HL-60 (cell line): ENCODE measurements at regions not wholly inside any gene's neighbourhood (a gene's known extent, or its start where the extent isn't known, plus 50 kb on each side); places are given as distances from the start of the nearest gene placed in this dataset.

Source experiments
- DNase-seq, 2 experiments: peaks; one replicate each; pipeline ENCODE4 v3.0.0-alpha.2; 2010 to 2020; ENCODE audit warnings: low read depth in 1 of 2, low spot score in 1 of 2
- H3K27ac ChIP-seq: fragments of 250-450 bp; sonication (Bioruptor Pico); replicated peaks from 2 replicates; pipeline ENCODE4 v1.5.1; 2020; ENCODE audit warnings: mild to moderate bottlenecking, moderate library complexity
- H3K27me3 ChIP-seq: fragments of 250-450 bp; sonication (Bioruptor Pico); 2 replicates; pipeline ENCODE4 v1.5.1; 2021; ENCODE audit warnings: mild to moderate bottlenecking, moderate library complexity; ENCODE audit not compliant: insufficient read depth, poor library complexity, severe bottlenecking
- H3K4me3 ChIP-seq: replicated peaks from 2 replicates; pipeline ENCODE4 v1.5.1; 2011; ENCODE audit warnings: mild to moderate bottlenecking, control low read depth, low read length; ENCODE audit not compliant: insufficient read depth
- GABPA ChIP-seq: IDR thresholded peaks from 2 replicates; pipeline ENCODE4 v1.6.1; 2012; ENCODE audit warnings: low read depth
- POLR2AphosphoS5 ChIP-seq: IDR thresholded peaks from 2 replicates; pipeline ENCODE4 v1.6.1; 2012; ENCODE audit warnings: low read depth
- SPI1 ChIP-seq: IDR thresholded peaks from 2 replicates; pipeline ENCODE4 v1.6.1; 2012; ENCODE audit warnings: low read depth, mild to moderate bottlenecking, borderline replicate concordance
- TF ChIP-seq, protein P1 (sequence below): IDR thresholded peaks from one replicate; pipeline ENCODE4 v1.5.1; 2011; ENCODE audit warnings: low read length, control low read depth, inconsistent platforms; ENCODE audit not compliant: insufficient read depth
- TF ChIP-seq, protein P2 (sequence below): IDR thresholded peaks from 2 replicates; pipeline ENCODE4 v1.6.1; 2012; ENCODE audit warnings: low read depth; ENCODE audit not compliant: insufficient replicate concordance

DNA sequence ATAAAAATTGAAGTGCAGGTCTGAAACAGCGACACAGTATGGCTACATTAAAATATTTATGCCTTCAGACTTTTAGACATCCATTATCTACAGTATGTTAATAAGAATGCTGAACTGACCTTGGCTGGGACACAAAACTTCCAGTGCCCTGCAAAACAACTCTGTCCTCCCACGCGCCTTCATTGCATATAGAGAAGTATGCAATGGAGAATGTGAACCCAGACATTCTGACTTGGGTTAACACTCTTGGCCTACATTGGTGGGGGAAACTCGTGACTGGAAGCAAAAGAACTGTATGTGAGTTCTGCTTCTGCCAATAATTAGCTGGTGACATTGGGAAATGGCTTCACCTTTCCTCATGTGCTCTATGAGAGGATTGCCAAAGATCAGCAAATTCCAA lies 110.5 kb upstream of the SLC24A5 start:
- no peak for DNase-seq
- Histone ChIP-seq H3K27ac (no peak overlapping the region), H3K27me3 (no peaks in the 10 kb centered on the region), H3K4me3 (no peak overlapping the region)
- TF ChIP-seq, protein P1, sequence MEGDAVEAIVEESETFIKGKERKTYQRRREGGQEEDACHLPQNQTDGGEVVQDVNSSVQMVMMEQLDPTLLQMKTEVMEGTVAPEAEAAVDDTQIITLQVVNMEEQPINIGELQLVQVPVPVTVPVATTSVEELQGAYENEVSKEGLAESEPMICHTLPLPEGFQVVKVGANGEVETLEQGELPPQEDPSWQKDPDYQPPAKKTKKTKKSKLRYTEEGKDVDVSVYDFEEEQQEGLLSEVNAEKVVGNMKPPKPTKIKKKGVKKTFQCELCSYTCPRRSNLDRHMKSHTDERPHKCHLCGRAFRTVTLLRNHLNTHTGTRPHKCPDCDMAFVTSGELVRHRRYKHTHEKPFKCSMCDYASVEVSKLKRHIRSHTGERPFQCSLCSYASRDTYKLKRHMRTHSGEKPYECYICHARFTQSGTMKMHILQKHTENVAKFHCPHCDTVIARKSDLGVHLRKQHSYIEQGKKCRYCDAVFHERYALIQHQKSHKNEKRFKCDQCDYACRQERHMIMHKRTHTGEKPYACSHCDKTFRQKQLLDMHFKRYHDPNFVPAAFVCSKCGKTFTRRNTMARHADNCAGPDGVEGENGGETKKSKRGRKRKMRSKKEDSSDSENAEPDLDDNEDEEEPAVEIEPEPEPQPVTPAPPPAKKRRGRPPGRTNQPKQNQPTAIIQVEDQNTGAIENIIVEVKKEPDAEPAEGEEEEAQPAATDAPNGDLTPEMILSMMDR, result no peak
- TF ChIP-seq SPI1, result no peak
- TF ChIP-seq, protein P2, sequence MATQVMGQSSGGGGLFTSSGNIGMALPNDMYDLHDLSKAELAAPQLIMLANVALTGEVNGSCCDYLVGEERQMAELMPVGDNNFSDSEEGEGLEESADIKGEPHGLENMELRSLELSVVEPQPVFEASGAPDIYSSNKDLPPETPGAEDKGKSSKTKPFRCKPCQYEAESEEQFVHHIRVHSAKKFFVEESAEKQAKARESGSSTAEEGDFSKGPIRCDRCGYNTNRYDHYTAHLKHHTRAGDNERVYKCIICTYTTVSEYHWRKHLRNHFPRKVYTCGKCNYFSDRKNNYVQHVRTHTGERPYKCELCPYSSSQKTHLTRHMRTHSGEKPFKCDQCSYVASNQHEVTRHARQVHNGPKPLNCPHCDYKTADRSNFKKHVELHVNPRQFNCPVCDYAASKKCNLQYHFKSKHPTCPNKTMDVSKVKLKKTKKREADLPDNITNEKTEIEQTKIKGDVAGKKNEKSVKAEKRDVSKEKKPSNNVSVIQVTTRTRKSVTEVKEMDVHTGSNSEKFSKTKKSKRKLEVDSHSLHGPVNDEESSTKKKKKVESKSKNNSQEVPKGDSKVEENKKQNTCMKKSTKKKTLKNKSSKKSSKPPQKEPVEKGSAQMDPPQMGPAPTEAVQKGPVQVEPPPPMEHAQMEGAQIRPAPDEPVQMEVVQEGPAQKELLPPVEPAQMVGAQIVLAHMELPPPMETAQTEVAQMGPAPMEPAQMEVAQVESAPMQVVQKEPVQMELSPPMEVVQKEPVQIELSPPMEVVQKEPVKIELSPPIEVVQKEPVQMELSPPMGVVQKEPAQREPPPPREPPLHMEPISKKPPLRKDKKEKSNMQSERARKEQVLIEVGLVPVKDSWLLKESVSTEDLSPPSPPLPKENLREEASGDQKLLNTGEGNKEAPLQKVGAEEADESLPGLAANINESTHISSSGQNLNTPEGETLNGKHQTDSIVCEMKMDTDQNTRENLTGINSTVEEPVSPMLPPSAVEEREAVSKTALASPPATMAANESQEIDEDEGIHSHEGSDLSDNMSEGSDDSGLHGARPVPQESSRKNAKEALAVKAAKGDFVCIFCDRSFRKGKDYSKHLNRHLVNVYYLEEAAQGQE, result no peak
- TF ChIP-seq POLR2AphosphoS5, result no peak
- TF ChIP-seq GABPA, result no peak

DNA sequence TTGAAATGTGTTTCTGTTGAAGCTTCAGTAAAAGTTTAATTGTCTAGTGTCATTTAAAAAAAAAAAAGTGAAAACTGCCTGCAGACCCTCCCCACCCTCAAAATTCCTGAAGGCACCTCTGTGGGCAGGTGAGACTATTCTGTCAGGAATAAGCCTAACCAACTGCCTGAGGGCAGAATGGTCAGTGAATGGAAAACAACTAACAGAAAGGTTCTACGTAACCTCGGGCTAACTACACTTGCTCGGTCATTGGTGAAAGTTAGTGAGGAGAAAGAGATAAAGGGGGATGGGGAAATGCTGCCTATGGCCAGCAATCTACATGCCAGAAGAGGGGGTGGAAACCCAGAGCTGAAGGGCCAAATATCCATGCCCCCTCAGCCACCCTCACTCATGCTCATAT lies 108.6 kb upstream of the SLC24A5 start:
- no peak overlapping the region for H3K27ac ChIP-seq
- TF ChIP-seq SPI1 (no peak), POLR2AphosphoS5 (no peak), GABPA (no peak)
- TF ChIP-seq, protein P1, result no peak
- TF ChIP-seq, protein P2, result no peak
- peaks cover 2% of the 10 kb centered on the region for H3K27me3 ChIP-seq
- no peak for DNase-seq
- no peak overlapping the region for H3K4me3 ChIP-seq

GRCh38 chr15:48016865-48017264 lies 103.9 kb upstream of the SLC24A5 start:
- Histone ChIP-seq H3K4me3 (no peak overlapping the region), H3K27me3 (peaks cover 2% of the 10 kb centered on the region), H3K27ac (no peak overlapping the region)
- TF ChIP-seq, protein P2, result no peak
- TF ChIP-seq POLR2AphosphoS5, result no peak
- TF ChIP-seq GABPA, result no peak
- TF ChIP-seq, protein P1, result no peak
- TF ChIP-seq SPI1, result no peak
- DNase-seq, result no peak
